HFF-Myc (cell line): ENCODE measurements at regions not wholly inside any gene's neighbourhood (a gene's known extent, or its start where the extent isn't known, plus 50 kb on each side); places are given as distances from the start of the nearest gene placed in this dataset.
"Not testable (repeated sequence)": the region's sequence is repeated elsewhere in the genome, so short reads cannot be mapped to it uniquely, and the experiment has no call there.

Experiments used
- DNase-seq: peaks from one replicate; pipeline ENCODE4 v3.0.0-alpha.2; 2011; ENCODE audit warnings: low read depth; ENCODE audit errors: extremely low read depth
- H3K4me3 ChIP-seq: replicated peaks from 2 replicates; pipeline ENCODE4 v1.5.1; 2011; ENCODE audit warnings: low read depth, mild to moderate bottlenecking, control low read depth, low read length
- TF ChIP-seq, protein P1 (sequence below): IDR thresholded peaks from 2 replicates; pipeline ENCODE4 v1.5.1; 2012; ENCODE audit warnings: mild to moderate bottlenecking, low read depth, low read length, control low read depth; ENCODE audit errors: missing control alignments

DNA sequence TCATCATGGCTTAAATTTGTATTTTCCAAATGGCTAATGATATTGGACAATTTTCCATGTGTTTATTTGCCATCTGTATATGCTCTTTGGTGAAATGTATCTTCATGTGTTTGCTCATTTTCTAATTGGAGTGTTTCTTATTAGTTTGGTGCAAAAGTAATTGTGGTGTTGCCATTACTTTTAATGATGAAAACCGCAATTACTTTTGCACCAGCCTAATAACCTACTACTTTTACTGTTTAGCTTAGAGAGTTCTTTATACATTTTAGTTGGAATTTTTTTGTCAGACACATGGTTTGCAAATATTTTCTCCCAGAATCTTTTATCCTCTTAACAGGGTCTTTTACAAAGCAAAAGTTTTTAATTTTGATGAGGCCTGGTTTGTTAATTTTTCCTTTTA lies 141.0 kb upstream of the AGTR1 start:
- TF ChIP-seq, protein P1, sequence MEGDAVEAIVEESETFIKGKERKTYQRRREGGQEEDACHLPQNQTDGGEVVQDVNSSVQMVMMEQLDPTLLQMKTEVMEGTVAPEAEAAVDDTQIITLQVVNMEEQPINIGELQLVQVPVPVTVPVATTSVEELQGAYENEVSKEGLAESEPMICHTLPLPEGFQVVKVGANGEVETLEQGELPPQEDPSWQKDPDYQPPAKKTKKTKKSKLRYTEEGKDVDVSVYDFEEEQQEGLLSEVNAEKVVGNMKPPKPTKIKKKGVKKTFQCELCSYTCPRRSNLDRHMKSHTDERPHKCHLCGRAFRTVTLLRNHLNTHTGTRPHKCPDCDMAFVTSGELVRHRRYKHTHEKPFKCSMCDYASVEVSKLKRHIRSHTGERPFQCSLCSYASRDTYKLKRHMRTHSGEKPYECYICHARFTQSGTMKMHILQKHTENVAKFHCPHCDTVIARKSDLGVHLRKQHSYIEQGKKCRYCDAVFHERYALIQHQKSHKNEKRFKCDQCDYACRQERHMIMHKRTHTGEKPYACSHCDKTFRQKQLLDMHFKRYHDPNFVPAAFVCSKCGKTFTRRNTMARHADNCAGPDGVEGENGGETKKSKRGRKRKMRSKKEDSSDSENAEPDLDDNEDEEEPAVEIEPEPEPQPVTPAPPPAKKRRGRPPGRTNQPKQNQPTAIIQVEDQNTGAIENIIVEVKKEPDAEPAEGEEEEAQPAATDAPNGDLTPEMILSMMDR: no peak
- H3K4me3 ChIP-seq: no peak overlapping the region
- no peak for DNase-seq

GRCh38 chr3:148577579-148577978 lies 120.1 kb upstream of the AGTR1 start:
- H3K4me3 ChIP-seq, DNase-seq: not testable (repeated sequence)

GRCh38 chr3:148582126-148582525 lies 115.6 kb upstream of the AGTR1 start:
- DNase-seq: no peak
- TF ChIP-seq, protein P1: no peak
- no peak overlapping the region for H3K4me3 ChIP-seq

- no peak for DNase-seq
- TF ChIP-seq, protein P1: no peak
- no peak overlapping the region for H3K4me3 ChIP-seq
Observed at GRCh38 chr3:148583793-148584192, 113.9 kb upstream of the AGTR1 start.

DNA sequence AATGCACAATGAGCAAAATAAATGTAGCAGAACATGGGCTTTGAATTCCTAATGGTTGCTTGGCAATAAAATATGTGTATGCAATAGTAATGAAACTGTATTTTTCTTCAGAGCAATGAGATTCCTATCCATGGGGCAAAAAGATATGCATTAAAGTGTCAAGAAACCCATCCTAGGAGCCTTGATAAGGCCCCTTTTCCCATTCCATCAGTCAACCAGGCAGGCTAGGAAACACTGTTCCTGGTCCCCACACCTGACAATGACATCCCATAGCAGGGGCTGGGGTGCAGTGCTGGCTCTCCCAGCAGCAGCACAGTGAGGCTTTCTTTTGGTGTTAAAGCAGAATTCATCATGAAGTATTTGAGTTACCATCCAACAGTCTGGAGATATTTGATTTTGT lies 113.3 kb upstream of the AGTR1 start:
- DNase-seq: no peak
- TF ChIP-seq, protein P1: no peak
- H3K4me3 ChIP-seq: no peak overlapping the region

DNA sequence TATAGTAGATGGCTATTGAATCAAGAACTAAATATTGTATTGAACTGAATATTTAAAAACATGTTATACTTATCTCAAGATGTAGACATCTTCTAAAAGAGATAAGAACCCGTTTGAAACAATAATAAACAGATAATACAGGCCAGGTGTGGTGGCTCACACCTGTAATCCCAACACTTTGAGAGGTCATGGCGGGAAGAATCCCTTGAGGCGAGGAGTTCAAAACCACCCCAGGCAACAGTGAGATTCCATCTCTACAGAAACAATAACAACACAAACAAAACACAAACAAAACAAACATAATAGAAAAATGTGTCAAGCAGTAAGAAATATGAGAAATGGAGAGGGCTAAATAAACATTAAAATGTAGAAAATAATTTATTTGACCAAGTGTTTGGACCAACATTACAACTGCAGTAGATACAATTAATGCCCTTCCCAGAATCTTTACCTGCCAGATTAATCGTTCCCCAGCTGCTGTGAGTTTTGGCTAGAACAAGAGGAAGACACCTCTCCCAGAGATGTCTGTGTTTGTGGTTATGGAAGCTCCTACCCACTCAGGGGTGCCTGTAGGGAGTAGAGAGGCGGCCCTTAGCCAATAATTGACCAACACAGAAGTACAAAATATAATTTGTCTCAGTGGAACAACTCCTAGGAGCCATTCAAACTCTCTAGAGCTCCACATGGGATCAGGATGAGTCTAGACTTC lies 111.9 kb upstream of the AGTR1 start:
- DNase-seq: no peak
- no peak overlapping the region for H3K4me3 ChIP-seq
- TF ChIP-seq, protein P1: no peak

DNA sequence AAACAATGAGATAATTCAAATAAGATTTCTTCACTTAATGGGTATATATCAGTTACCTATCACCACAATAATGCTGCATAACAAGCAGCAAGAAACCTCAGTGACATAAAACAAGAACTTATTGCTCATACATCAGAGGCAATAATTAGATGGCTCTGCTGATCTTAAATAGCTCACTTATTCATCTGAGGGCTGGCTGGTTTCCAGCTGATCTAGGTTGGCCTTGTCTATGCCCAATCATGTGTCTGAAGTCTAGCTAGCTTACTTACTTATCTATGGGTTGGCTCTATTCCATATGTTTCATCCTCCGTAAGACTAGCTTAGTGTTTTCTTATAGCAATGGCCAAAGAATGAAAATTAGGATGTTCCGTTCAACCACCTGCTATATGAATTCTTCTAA lies 109.4 kb upstream of the AGTR1 start:
- TF ChIP-seq, protein P1: no peak
- no peak for DNase-seq
- no peak overlapping the region for H3K4me3 ChIP-seq
